Esophagus squamous epithelium (tissue), 5 donors: ENCODE measurements at regions not wholly inside any gene's neighbourhood (a gene's known extent, or its start where the extent isn't known, plus 50 kb on each side); places are given as distances from the start of the nearest gene placed in this dataset.

ENCODE experiments used
- DNase-seq: peaks from one replicate; lab custom pipeline; 2025; lab: John Stamatoyannopoulos, UW
- H3K27ac ChIP-seq, 4 donors: fragments of 200-600 bp; sonication (generic); one replicate each; pipeline ENCODE4 v1.5.1; 2016 to 2019; ENCODE audit warnings: mild to moderate bottlenecking in 1 of 4
- H3K27me3 ChIP-seq, 4 donors: fragments of 200-600 bp; sonication (generic); 1 replicate in 3 of 4; 2 replicates in 1 of 4; pipeline versions ENCODE4 v1.5.1 to v1.6.0; 2017 to 2021; ENCODE audit warnings: antibody characterized with exemption in 1 of 4
- H3K36me3 ChIP-seq, 3 donors: fragments of 200-600 bp; sonication (generic); one replicate each; pipeline ENCODE4 v1.5.1; 2016 to 2019
- H3K4me1 ChIP-seq, 3 donors: fragments of 200-600 bp; sonication (generic); one replicate each; pipeline ENCODE4 v1.5.1; 2017 to 2019
- H3K4me3 ChIP-seq, 4 donors: fragments of 200-600 bp; sonication (generic); 1 replicate in 3 of 4; 2 replicates in 1 of 4; pipeline ENCODE4 v1.5.1; 2016 to 2019; ENCODE audit warnings: mild to moderate bottlenecking in 2 of 4, moderate library complexity in 1 of 4
- H3K9me3 ChIP-seq, 3 donors: fragments of 200-600 bp; sonication (generic); one replicate each; pipeline ENCODE4 v1.5.1; 2016 to 2019
- POLR2A ChIP-seq, 4 donors: fragments of 450-650 bp; IDR thresholded peaks; one replicate each; pipeline ENCODE4 v1.6.1; 2017; ENCODE audit warnings: antibody characterized with exemption in 4 of 4, mild to moderate bottlenecking in 4 of 4, moderate library complexity in 3 of 4
- WGBS, 2 donors: methylation state at CpG; one replicate each; pipeline ENCODE4 v1.1.5; 2018; 5-methylcytosine and 5-hydroxymethylcytosine counted together
- intact Hi-C: fragments of 100-400 bp; cut with DNase I; formaldehyde crosslinking; loops from one replicate; pipeline ENCODE4 v1.15.0; 2022
- TF ChIP-seq, protein P1 (sequence below), 6 experiments: fragments of 450-650 bp in 4 of 6; fragments of 200-600 bp in 2 of 6; sonication (generic) in 2 of 6; IDR thresholded peaks; one replicate each; pipeline ENCODE4 v1.5.1; 2016 to 2019; ENCODE audit warnings: antibody characterized with exemption in 6 of 6, mild to moderate bottlenecking in 4 of 6, moderate library complexity in 4 of 6
- donor health status: DM: yes; HTN: yes; CAD: no.

DNA sequence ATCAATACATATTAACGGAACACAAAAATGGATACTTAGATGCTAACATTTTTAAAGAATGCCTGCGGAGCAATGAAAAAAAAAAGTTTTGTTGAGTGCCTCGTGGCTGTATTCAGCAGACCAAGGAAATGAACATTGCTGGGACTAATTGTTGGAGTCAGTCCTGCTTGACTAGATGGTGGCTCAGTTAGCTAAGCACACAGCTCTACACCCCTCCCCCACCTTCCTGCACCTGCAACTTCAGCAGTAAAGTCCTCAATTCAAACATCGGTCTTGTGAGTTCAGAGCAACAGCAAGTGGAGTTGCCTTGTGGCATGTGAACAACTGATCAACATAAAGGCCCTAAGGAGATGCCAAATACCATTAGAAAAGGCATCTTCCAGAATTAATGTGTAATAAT is 326.0 kb upstream of the NPSR1 start:
- 80 to 82% methylated on average over 4 of the region's 4 CpGs for WGBS, 2 donors
- DNase-seq: no peak
- intact Hi-C loops: no loop called here
- Histone ChIP-seq H3K4me3 (no peak overlapping the region), H3K4me1 (no peaks in the 10 kb centered on the region), H3K27ac (no peak overlapping the region), H3K9me3 (no peaks in the 10 kb centered on the region), H3K27me3 (peaks cover 0 to 6% (median 0%) of the 10 kb centered on the region in 4 donors), H3K36me3 (no peaks in the 10 kb centered on the region)
- TF ChIP-seq POLR2A (IDR thresholded peaks at IDR 0.05): no peak
- TF ChIP-seq, protein P1, sequence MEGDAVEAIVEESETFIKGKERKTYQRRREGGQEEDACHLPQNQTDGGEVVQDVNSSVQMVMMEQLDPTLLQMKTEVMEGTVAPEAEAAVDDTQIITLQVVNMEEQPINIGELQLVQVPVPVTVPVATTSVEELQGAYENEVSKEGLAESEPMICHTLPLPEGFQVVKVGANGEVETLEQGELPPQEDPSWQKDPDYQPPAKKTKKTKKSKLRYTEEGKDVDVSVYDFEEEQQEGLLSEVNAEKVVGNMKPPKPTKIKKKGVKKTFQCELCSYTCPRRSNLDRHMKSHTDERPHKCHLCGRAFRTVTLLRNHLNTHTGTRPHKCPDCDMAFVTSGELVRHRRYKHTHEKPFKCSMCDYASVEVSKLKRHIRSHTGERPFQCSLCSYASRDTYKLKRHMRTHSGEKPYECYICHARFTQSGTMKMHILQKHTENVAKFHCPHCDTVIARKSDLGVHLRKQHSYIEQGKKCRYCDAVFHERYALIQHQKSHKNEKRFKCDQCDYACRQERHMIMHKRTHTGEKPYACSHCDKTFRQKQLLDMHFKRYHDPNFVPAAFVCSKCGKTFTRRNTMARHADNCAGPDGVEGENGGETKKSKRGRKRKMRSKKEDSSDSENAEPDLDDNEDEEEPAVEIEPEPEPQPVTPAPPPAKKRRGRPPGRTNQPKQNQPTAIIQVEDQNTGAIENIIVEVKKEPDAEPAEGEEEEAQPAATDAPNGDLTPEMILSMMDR (IDR thresholded peaks at IDR 0.05): no peak

DNA sequence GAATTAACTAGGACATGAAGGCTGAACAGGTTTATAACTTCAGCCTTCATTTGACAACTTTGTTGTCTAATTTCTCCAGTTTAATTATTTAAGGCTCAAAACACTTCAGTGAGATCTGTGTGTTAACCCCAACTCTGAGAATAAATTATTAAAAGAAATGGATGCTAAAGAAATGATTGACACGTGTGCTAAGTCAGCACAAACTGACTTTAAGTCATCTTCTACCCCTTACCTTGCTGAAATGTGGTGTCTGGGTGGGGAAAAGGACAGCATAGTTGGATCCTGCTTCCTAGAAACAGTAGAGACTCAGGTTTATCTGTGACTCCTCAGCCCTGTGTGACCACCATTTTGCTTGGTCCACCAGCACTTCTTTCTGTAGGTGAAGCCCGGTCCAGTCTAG is 324.8 kb upstream of the NPSR1 start:
- DNase-seq: no peak
- 67 to 78% methylated on average over 2 of the region's 2 CpGs for WGBS, 2 donors
- Histone ChIP-seq H3K9me3 (no peaks in the 10 kb centered on the region), H3K4me1 (no peaks in the 10 kb centered on the region), H3K27me3 (peaks cover 0 to 6% (median 0%) of the 10 kb centered on the region in 4 donors), H3K27ac (no peak overlapping the region), H3K36me3 (no peaks in the 10 kb centered on the region), H3K4me3 (no peak overlapping the region)
- TF ChIP-seq, protein P1 (IDR thresholded peaks at IDR 0.05): no peak
- TF ChIP-seq POLR2A (IDR thresholded peaks at IDR 0.05): no peak
- intact Hi-C loops: no loop called here

DNA sequence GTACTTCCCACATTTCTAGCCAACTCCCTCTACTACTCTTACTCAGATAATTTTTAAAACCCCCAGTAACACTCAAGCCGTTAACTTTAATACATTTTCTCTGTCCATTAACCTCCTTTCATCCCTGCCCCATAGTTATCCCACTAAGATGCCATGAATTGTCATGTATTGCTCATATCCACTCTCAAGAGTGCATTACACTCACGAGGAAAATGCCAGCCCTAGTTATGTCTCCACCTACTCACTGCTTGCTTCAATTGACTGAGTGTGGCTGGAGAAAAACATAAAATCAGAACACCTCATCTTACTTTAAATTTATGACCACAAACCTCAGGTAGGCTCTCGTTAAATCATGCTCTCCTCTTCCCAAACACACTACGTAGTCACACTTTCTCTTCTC is 324.1 kb upstream of the NPSR1 start:
- no peak for DNase-seq
- intact Hi-C loops: no loop called here
- Histone ChIP-seq H3K27me3 (peaks cover 0 to 6% (median 0%) of the 10 kb centered on the region in 4 donors), H3K27ac (no peak overlapping the region), H3K36me3 (no peaks in the 10 kb centered on the region), H3K4me3 (no peak overlapping the region), H3K4me1 (no peaks in the 10 kb centered on the region), H3K9me3 (no peaks in the 10 kb centered on the region)
- TF ChIP-seq, protein P1 (IDR thresholded peaks at IDR 0.05): no peak
- TF ChIP-seq POLR2A (IDR thresholded peaks at IDR 0.05): no peak
- WGBS, 2 donors: 65 to 76% methylated on average over 4 of the region's 4 CpGs

DNA sequence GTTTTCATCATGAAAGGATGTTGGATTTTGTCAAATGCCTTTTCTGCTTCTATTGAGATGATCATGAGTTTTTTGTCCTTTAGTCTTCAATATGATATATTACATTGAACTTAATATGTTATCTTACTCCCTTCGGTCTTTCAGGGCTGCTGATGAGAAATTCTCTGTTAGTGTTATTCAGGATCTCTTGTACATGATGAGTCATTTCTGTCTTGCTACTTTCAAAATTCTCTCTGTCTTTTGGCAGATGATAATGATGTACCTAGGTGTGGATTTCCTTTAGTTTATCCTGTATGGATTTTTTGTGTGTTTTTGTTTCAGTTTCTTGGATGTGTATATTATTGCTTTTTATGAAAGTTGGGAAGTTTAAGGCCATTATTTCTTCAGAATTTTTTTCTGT is 320.9 kb upstream of the NPSR1 start:
- Histone ChIP-seq H3K36me3 (no peaks in the 10 kb centered on the region), H3K9me3 (no peaks in the 10 kb centered on the region), H3K4me1 (no peaks in the 10 kb centered on the region), H3K27ac (no peak overlapping the region), H3K4me3 (no peak overlapping the region), H3K27me3 (no peaks in the 10 kb centered on the region)
- TF ChIP-seq, protein P1 (IDR thresholded peaks at IDR 0.05): no peak
- no peak for TF ChIP-seq POLR2A (IDR thresholded peaks at IDR 0.05)
- DNase-seq: no peak
- intact Hi-C loops: no loop called here
- 61 to 68% methylated on average over 1 of the region's 1 CpG for WGBS, 2 donors

DNA sequence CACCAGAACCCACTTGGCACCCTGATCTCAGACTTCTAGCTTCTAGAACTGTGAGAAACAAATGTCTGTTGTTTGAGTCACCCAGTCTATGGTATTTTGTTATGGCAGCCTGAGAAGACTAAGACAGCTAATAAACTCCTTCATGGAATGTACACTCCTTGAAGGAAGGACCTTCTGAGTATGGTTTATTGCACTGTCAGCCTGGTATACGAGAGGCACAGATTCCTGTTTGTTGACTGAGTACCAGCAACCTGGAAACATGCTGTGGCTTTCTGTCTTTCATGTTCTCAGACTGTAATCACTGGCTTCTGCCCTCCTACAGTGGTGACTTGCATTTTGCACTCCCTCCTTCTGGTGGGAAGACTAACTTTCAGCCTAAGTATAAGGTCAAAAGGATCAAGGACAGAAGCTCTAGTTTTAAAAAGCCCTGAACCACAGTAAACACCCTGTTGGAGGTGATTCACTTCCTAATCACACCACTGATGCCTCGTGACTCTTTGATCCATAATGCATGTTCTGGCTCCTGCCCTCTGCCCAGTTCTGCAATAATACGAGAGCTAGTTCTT is 319.0 kb upstream of the NPSR1 start:
- no peak overlapping the region for H3K4me3 ChIP-seq
- no peak for DNase-seq
- no peaks in the 10 kb centered on the region for H3K36me3 ChIP-seq
- intact Hi-C loops: no loop called here
- H3K4me1 ChIP-seq: no peaks in the 10 kb centered on the region
- no peaks in the 10 kb centered on the region for H3K9me3 ChIP-seq
- TF ChIP-seq, protein P1 (IDR thresholded peaks at IDR 0.05): no peak
- no peak for TF ChIP-seq POLR2A (IDR thresholded peaks at IDR 0.05)
- no peaks in the 10 kb centered on the region for H3K27me3 ChIP-seq
- H3K27ac ChIP-seq: no peak overlapping the region
- WGBS, 2 donors: 35 to 41% methylated on average over 3 of the region's 3 CpGs
